GM12878 (cell line): ENCODE measurements at regions not wholly inside any gene's neighbourhood (a gene's known extent, or its start where the extent isn't known, plus 50 kb on each side); places are given as distances from the start of the nearest gene placed in this dataset.

Source experiments
- ATAC-seq: fragments of 200-7000 bp; cut with Tn5 transposase; 3 replicates; pipeline ENCODE4 v1.9.1; 2020; ENCODE audit warnings: mild to moderate bottlenecking, moderate library complexity
- BruUV-seq: library from RNA; stranded (reverse); fragments of 400-500 nt; replicated peaks from 2 replicates; lab custom pipeline; 2021; lab: Mats Ljungman, UMichigan
- CTCF ChIA-PET: fragments of 300-600 bp; sonication (Branson Sonifier 250); formaldehyde crosslinking; extraction: SDS; loops from one replicate; lab custom pipeline; 2021; ENCODE audit warnings: inconsistent platforms; lab: Yijun Ruan, JAX
- POLR2A ChIA-PET: fragments of 350-600 bp; formaldehyde crosslinking; extraction: SDS; loops from one replicate; lab custom pipeline; 2021; ENCODE audit warnings: inconsistent platforms; lab: Charles Lee
- RAD21 ChIA-PET: fragments of 300-600 bp; sonication (Branson Sonifier 250); formaldehyde crosslinking; loops from one replicate; lab custom pipeline; 2023; ENCODE audit warnings: antibody characterized with exemption; ENCODE audit not compliant: unreplicated experiment; lab: Charles Lee
- SMC1A ChIA-PET: fragments of 300-600 bp; sonication (Branson Sonifier 250); formaldehyde crosslinking; loops from one replicate; lab custom pipeline; 2023; ENCODE audit not compliant: unreplicated experiment, uncharacterized antibody; lab: Charles Lee
- DNase-seq: peaks from one replicate; pipeline ENCODE4 v3.0.0-alpha.2; 2011; ENCODE audit warnings: low read depth, low spot score
- FAIRE-seq: peaks from 3 replicates; lab custom pipeline; 2011; peaks lifted over from hg19 to GRCh38; lab: Jason Lieb, UNC
- H2AFZ ChIP-seq: 2 replicates; pipeline ENCODE4 v1.6.0; 2011; ENCODE audit warnings: low read depth, low read length, control low read depth; ENCODE audit not compliant: control insufficient read depth
- H3K27ac ChIP-seq: 2 replicates; pipeline ENCODE4 v1.5.1; 2011; ENCODE audit warnings: control low read depth; ENCODE audit not compliant: control insufficient read depth, insufficient read depth
- H3K27me3 ChIP-seq, 2 experiments: replicated peaks in 1 of 2; 2 replicates each; pipeline versions ENCODE4 v1.6.0 to v1.6.1; 2011; ENCODE audit warnings: low read length in 1 of 2; ENCODE audit not compliant: control insufficient read depth in 2 of 2, insufficient read depth in 2 of 2
- H3K36me3 ChIP-seq, 2 experiments: 2 replicates each; pipeline ENCODE4 v1.5.1; 2011; ENCODE audit warnings: low read length in 1 of 2; ENCODE audit not compliant: control insufficient read depth in 2 of 2, insufficient read depth in 2 of 2
- H3K4me1 ChIP-seq: 2 replicates; pipeline ENCODE4 v1.6.1; 2011; ENCODE audit warnings: mild to moderate bottlenecking, low read length, moderate library complexity, mixed read lengths; ENCODE audit not compliant: control insufficient read depth, insufficient read depth
- H3K4me2 ChIP-seq: 2 replicates; pipeline ENCODE4 v1.6.0; 2011; ENCODE audit warnings: control low read depth; ENCODE audit not compliant: control insufficient read depth, insufficient read depth
- H3K4me3 ChIP-seq: fragments of 200-600 bp; sonication (generic); 2 replicates; pipeline ENCODE4 v1.5.1; 2016
- H3K79me2 ChIP-seq: 2 replicates; pipeline ENCODE4 v1.6.0; 2011; ENCODE audit warnings: low read length; ENCODE audit not compliant: control insufficient read depth, insufficient read depth
- H3K9ac ChIP-seq: 2 replicates; pipeline ENCODE4 v1.8.0; 2011; ENCODE audit warnings: low read length, control low read depth, mixed read lengths; ENCODE audit not compliant: control insufficient read depth, insufficient read depth
- H3K9me3 ChIP-seq: replicated peaks from 3 replicates; pipeline ENCODE4 v1.5.1; 2011; ENCODE audit warnings: mild to moderate bottlenecking, low read length; ENCODE audit not compliant: control insufficient read depth, insufficient read depth
- H4K20me1 ChIP-seq: 2 replicates; pipeline ENCODE4 v1.6.0; 2011; ENCODE audit not compliant: control insufficient read depth, insufficient read depth
- BCL11A ChIP-seq: IDR thresholded peaks from 2 replicates; pipeline ENCODE4 v1.6.1; 2011; ENCODE audit warnings: low read depth, low read length
- BRCA1 ChIP-seq: IDR thresholded peaks from 2 replicates; pipeline ENCODE4 v1.6.1; 2011; ENCODE audit warnings: low read depth, low read length, improper control_type of control experiment
- CTCF ChIP-seq, 3 experiments: IDR thresholded peaks in 2 of 3; conservative IDR thresholded peaks in 1 of 3; 2 replicates each; pipeline ENCODE4 v1.5.1; 2011; ENCODE audit warnings: low read depth in 3 of 3, low read length in 3 of 3, mild to moderate bottlenecking in 3 of 3, control low read depth in 2 of 3, moderate library complexity in 2 of 3, inconsistent platforms in 1 of 3, mixed read lengths in 1 of 3; ENCODE audit not compliant: control insufficient read depth in 2 of 3, insufficient read depth in 1 of 3; ENCODE audit errors: extremely low read depth in 1 of 3
- EED ChIP-seq: sonication (generic); IDR thresholded peaks from 2 replicates; pipeline ENCODE4 v1.6.1; 2016; ENCODE audit warnings: antibody characterized with exemption, low read depth
- ESRRA ChIP-seq: IDR thresholded peaks from 2 replicates; pipeline ENCODE4 v1.6.1; 2012; ENCODE audit warnings: mild to moderate bottlenecking, low read length, improper control_type of control experiment
- FOXK2 ChIP-seq: fragments of 450-650 bp; IDR thresholded peaks from 2 replicates; pipeline ENCODE4 v1.6.1; 2017; ENCODE audit warnings: mild to moderate bottlenecking, moderate library complexity
- HDGF ChIP-seq: fragments of 450-650 bp; IDR thresholded peaks from 2 replicates; pipeline ENCODE4 v1.6.1; 2016; ENCODE audit warnings: antibody characterized with exemption
- PBX3 ChIP-seq: IDR thresholded peaks from 2 replicates; pipeline ENCODE4 v1.6.1; 2011; ENCODE audit warnings: mild to moderate bottlenecking, low read depth, low read length, moderate library complexity; ENCODE audit not compliant: insufficient replicate concordance
- POLR2AphosphoS2 ChIP-seq: IDR thresholded peaks from 2 replicates; pipeline ENCODE4 v1.6.1; 2011; ENCODE audit warnings: low read depth, mild to moderate bottlenecking, low read length, improper control_type of control experiment, moderate library complexity
- SRF ChIP-seq, 2 experiments: IDR thresholded peaks; 2 replicates each; pipeline ENCODE4 v1.6.1; 2011; ENCODE audit warnings: low read depth in 2 of 2, low read length in 2 of 2, mild to moderate bottlenecking in 1 of 2, moderate library complexity in 1 of 2
- TBL1XR1 ChIP-seq: IDR thresholded peaks from 2 replicates; pipeline ENCODE4 v1.6.1; 2012; ENCODE audit warnings: low read depth, low read length, improper control_type of control experiment
- TCF7 ChIP-seq: IDR thresholded peaks from 2 replicates; pipeline ENCODE4 v1.6.1; 2014; ENCODE audit warnings: antibody characterized with exemption, borderline replicate concordance
- WGBS: methylation state at CpG from one replicate; pipeline ENCODE4 v1.1.6; 2016; ENCODE audit warnings: low lambda C conversion rate; ENCODE audit not compliant: insufficient replicate concordance, insufficient coverage; ENCODE audit errors: missing lambda C conversion rate; 5-methylcytosine and 5-hydroxymethylcytosine counted together
- in situ Hi-C: fragments of 300-500 bp; cut with MboI; formaldehyde crosslinking; loops from 9 replicates; pipeline ENCODE4 v1.14.3; 2018; ENCODE audit warnings: mixed read lengths
- intact Hi-C: fragments of 100-400 bp; cut with micrococcal nuclease; formaldehyde crosslinking; loops from one replicate; pipeline ENCODE4 v1.14.2; 2022; ENCODE audit not compliant: unreplicated experiment

- TF ChIP-seq SRF (IDR thresholded peaks at IDR 0.05; ENCODE audit: low read depth in 2 of 2, low read length in 2 of 2) (no peak), PBX3 (no peak), BRCA1 (no peak), HDGF (no peak)
Observed at GRCh38 chr3:109445210-109445609, 107.9 kb upstream of the DPPA4 start (continued).

GRCh38 chr3:109442531-109442930 is 105.2 kb upstream of the DPPA4 start:
- H3K9me3 ChIP-seq: no peaks in the 10 kb centered on the region
- H3K4me1 ChIP-seq: no peaks in the 10 kb centered on the region
- TF ChIP-seq POLR2AphosphoS2 (no peak), EED (no peak), ESRRA (no peak), FOXK2 (no peak), CTCF (IDR thresholded peaks at IDR 0.05 in 2 of 3, conservative IDR thresholded peaks at IDR 0.05 in 1 of 3; ENCODE audit: control insufficient read depth in 2 of 3, extremely low read depth in 1 of 3, insufficient read depth in 1 of 3, low read depth in 3 of 3, low read length in 3 of 3) (no peak), BCL11A (no peak), TBL1XR1 (no peak), TCF7 (no peak)
- TF ChIP-seq, all 136 proteins: peak for 0
- H3K79me2 ChIP-seq: no peaks in the 10 kb centered on the region
- H3K9ac ChIP-seq: no peak overlapping the region
- ChIA-PET POLR2A (no interaction called here), SMC1A (no interaction called here), CTCF (no interaction called here), RAD21 (no interaction called here)
- no peak overlapping the region for H3K4me3 ChIP-seq
- in situ Hi-C loops (no loop called here), intact Hi-C loops (no loop called here)
- DNase-seq (no peak), ATAC-seq (no peak), FAIRE-seq (no peak)
- H3K36me3 ChIP-seq: no peaks in the 10 kb centered on the region
- BruUV-seq: no TSS peak
- H3K27ac ChIP-seq: no peak overlapping the region
- no peaks in the 10 kb centered on the region for H3K27me3 ChIP-seq
- no peak overlapping the region for H2AFZ ChIP-seq
- H4K20me1 ChIP-seq: no peaks in the 10 kb centered on the region
- H3K4me2 ChIP-seq: no peak overlapping the region
- 27% methylated on average over 4 of the region's 4 CpGs for WGBS
